GM18907 (cell line): ENCODE measurements at regions not wholly inside any gene's neighbourhood (a gene's known extent, or its start where the extent isn't known, plus 50 kb on each side); places are given as distances from the start of the nearest gene placed in this dataset.

Source experiments
- ATAC-seq: cut with Tn5 transposase; IDR thresholded peaks from one replicate; pipeline ENCODE4 v1.9.1; 2021; ENCODE audit warnings: mild to moderate bottlenecking, moderate library complexity; ENCODE audit not compliant: unreplicated experiment

GRCh38 chr19:27672309-27673047, 1540.5 kb downstream of the UQCRFS1 start:
- no peak for ATAC-seq

- ATAC-seq = no peak
Measured at GRCh38 chr19:27671876-27672275, 1541.1 kb downstream of the UQCRFS1 start.

GRCh38 chr19:27660428-27660827, 1552.5 kb downstream of the UQCRFS1 start:
- ATAC-seq = no peak

- ATAC-seq = no peak
Measured at GRCh38 chr19:27657271-27658051, 1555.5 kb downstream of the UQCRFS1 start.

- no peak for ATAC-seq
Measured at GRCh38 chr19:27654266-27654990, 1558.5 kb downstream of the UQCRFS1 start.

- no peak for ATAC-seq
Measured at GRCh38 chr19:27652796-27653195, 1560.2 kb downstream of the UQCRFS1 start.

- ATAC-seq = no peak
Measured at GRCh38 chr19:27652281-27652680, 1560.7 kb downstream of the UQCRFS1 start.

- ATAC-seq = no peak
Measured at GRCh38 chr19:27647423-27647822, 1565.5 kb downstream of the UQCRFS1 start.

- no peak for ATAC-seq
Measured at GRCh38 chr19:27635401-27635800, 1577.5 kb downstream of the UQCRFS1 start.

GRCh38 chr19:27618006-27618405, 1594.9 kb downstream of the UQCRFS1 start:
- no peak for ATAC-seq

- no peak for ATAC-seq
Measured at GRCh38 chr19:27580906-27581305, 1632.0 kb downstream of the UQCRFS1 start.
